COLO668 (cell line): ENCODE measurements at regions not wholly inside any gene's neighbourhood (a gene's known extent, or its start where the extent isn't known, plus 50 kb on each side); places are given as distances from the start of the nearest gene placed in this dataset.

ENCODE experiments used
- DNase-seq: peaks from one replicate; lab custom pipeline; 2025; ENCODE audit not compliant: unreplicated experiment; lab: John Stamatoyannopoulos, UW

DNA sequence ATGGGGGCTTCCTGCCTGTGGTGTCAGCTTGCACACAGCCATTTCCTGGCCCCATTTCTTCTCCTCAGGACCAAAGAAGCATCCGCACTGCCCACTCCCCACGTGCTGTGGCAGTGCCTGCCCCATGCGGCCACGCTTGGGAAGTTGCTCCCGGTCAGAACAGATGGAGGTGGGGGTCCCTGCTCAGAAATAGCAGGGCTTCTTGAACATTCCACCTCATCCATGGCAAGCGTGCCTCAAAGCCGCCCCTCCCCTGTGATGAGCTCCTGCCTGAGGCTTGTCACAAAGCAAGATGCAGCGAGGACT is 238.2 kb downstream of the SYK start:
- no peak for DNase-seq

DNA sequence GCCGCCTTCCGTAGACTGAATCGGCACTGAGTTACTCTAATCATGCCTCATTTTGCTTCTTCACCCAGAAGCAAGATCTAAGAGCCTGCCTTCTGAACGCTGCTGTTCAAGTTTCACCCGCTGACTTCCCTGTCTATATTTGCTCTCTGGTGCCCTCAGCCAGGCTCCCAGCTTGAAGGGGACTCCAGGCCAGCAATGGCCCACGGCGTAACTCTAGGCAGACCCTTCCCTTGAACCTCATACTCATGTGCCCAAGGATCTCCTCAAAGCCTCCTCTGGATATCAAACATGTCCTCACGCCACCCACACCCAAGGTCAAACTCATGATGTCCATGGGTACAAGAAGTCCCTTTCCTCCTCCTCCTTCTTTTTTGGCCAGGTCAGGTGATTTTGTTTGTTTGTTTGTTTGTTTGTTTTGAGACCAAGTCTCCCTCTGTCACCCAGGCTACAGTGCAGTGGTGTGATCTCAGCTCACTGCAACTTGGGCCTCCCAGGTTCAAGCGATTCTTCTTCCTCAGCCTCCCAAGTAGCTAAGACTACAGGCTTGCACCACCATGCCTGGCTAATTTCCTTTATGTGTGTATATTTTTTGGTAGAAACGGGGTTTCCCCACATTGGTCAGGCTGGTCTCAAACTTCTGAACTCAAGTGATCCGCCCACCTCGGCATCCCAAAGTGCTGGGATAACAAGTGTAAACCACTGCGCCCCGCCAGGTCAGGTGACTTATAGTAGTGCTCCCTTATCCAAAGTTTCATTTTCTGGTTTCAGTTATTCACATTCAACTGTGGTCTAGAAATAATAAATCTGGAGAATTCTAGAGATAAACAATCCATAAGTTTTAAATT is 239.0 kb downstream of the SYK start:
- no peak for DNase-seq

DNA sequence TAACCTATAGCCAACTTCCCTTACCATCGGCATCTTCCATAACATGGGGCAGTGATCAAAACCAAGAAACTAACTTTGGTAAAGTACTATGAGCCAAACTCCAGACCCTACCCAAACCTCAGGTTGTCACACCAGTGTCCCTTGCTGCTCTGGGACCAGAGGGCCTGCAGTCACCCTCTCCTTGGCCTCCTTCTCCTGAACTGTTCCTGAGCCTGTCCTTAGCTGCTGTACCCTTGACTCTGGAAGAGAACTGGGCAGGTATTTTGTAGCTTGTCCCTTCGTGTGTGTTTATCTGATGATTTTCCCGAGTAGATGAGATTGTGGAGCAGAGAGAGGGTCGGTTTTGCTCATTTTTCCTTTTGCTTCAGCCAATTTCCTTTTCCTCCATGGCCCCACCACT is 240.4 kb downstream of the SYK start:
- no peak for DNase-seq

DNA sequence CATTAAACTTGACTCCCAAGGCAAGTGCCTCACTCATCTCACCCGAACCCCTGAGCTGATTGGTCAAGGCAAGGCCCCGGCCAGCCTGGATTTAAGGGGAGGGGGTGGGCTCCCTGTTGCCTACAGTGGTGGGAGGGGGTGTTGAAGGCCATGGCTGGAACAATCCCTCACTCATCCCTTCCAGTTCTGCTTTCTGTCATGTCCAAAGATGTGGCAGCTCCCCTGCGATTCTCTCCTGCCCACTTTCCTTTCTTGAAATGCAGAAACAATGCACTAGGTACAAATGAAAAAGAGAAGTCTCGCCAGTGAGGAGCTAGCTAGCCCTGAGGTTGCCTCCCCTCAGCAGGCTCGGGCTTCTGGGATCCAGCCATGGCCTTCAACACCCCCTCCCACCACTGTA is 240.9 kb downstream of the SYK start:
- no peak for DNase-seq

DNA sequence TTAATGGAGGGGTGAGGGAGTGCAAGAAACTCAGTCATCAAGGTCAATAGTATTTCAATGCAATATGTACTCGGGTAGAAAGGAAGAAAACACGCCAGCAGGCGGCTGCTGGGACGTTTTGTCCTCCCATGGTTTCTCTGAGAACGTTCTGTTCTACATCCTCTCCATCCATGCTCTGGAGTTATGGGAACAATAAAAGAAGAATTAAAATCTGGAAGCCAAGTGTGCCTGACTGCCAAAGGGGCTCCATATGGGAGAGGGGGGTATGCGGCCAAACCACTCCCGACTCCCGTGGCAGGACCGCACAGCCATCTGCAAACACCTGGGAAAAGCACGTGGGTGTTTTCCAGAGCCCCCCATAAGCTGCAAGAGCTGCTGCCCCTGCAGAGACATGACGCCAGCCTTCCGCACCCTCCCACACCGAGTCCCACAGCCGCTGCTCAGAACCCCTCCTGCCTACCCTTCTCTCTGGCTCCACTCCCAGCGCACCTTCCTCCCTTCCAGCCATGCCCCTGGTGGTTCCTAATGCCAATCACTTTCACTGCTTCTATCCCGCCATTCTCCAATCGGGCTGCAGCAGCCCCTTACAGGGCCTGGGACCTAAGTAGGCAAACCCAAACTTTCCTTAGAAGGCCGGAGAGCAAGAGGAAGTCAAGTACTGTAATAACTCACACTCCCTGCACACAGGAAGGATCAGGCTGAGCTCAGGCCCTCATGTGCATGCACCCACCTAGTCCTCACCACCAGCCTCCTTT is 241.6 kb downstream of the SYK start:
- no peak for DNase-seq

DNA sequence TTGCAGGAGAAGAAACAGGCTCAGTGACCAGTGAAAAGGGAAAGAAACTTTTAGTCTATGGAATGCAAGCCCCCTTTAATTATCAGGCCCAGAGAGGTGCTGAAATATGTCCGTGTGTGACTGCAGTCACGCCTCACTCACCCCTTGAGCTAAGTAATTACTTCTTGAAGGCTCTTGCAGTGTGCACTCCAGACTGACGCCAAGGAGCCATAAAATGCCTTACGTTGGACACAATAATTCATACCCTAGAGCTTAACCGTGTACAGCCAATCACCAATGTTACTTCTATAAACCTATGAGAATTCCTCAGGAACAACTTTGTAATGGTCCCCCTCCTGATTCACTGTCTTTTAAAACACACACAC is 242.2 kb downstream of the SYK start:
- DNase-seq: no peak

DNA sequence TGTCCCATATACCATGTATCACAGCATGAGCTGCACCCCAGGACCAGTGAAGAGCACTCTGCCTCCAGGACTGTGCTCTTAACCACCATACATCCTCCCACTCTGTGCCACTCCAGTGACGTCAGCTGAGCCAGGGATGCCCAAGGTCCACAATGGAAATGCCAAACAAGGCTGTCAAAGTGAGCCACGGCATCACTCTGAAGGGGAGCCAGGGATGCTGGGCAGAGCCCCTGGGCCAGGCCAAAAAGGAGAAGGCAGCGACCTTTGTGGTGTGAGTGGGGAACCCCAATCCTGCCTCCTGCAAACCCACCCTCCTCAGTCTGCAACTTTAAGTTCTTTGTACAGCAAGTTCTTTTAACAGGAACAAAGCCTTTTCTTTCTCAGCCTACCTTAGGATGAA is 242.7 kb downstream of the SYK start:
- no peak for DNase-seq

DNA sequence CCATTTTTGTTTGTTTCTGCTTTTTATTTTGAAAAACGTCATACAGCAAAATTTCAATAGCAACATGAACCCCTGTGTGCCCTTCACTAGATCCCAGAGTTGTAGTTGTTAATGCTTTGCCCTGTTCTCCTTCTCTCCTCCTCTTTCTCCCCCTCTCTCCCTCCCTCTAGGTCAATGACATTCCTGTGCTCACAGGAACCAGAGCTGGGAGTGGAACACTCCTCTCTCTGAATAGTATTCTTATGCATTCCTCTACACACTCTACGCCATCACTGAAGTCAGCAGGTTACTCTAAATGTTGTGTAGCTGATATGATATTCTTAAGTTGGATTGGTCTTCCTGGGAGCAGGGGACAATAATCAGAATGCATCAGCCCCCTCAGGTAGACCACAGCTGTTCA is 243.4 kb downstream of the SYK start:
- DNase-seq: no peak

DNA sequence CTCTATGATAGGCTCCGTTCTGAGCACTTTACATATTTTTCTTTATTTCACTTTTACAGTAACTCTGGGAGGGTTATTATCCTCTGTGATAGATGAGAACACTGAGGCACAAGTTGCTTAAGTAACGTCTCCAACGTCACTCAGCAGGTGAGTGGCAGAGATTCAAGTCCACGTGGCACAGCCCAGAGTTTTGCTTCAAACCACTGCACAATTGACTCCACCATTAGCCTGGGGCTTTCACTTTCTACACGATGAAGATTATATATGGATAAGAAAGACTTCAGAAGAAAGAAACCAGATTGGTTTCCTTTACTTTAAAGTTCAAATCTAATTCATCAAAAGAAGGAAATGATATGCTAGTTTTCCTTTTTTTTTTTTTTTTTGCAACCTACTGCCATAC is 245.9 kb downstream of the SYK start:
- DNase-seq: no peak

DNA sequence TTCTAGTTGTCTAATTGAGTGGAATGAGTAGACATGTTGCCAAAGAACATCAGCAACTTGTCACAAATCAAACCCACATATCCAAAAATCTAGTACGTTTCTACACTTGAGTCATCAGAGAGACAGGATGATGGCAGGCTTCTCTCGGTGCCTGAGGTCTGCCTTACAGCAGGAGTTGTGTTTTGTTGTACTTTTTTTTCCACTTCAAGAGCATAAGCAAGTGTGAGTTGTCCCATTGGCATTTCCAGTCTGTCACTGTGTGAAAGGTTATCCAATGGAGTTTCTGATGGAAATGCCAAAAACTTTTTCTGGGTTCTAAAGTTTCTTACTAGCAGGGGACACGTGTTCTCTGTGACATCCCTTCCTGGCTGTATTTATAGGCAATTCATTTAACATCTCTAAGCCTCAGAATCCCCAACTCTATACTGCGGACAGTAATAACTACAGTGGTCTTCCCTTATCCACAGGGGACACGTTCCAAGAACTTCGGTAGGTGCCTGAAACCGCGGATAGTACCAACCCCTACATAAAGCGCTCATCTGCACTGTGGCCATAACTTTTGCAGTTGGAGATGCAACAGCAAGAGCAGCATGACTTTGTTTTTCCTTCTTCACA is 246.5 kb downstream of the SYK start:
- DNase-seq: no peak

DNA sequence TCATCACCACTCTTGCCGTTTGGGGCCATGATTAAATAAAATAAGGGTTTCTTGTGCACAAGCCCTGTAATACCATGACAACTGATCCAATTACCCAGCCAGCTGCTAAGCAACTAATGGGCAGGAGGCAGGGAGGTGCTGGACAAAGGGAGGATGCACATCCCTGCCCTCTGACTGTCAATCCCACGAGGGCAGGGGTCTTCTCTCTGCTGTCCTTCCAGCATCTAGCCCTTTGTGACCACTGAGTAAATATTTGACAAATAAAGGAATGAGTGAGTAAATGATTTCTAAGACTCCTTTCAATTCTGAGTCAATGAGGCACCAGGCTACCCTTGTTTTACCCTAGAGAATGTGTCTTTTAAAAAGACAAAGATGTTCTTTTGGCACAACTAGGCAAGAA is 247.1 kb downstream of the SYK start:
- DNase-seq: no peak

DNA sequence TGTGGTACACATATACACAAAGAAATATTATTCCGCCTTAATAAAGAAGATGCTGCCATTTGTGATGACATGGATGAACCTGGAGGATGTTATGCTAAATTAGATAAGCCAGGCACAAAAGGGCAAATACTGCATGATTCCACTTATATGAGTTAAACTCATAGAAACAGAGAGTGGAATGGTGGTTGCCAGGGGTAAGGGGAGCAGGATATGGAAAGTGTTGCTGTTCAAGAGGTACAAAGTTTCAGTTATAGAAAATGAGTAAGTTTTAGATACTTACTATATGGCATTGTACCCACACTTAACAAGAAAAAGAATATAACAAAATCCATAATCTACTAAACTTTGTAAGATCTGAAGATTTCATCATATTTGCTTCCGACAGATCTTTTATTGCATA is 252.2 kb downstream of the SYK start:
- no peak for DNase-seq

DNA sequence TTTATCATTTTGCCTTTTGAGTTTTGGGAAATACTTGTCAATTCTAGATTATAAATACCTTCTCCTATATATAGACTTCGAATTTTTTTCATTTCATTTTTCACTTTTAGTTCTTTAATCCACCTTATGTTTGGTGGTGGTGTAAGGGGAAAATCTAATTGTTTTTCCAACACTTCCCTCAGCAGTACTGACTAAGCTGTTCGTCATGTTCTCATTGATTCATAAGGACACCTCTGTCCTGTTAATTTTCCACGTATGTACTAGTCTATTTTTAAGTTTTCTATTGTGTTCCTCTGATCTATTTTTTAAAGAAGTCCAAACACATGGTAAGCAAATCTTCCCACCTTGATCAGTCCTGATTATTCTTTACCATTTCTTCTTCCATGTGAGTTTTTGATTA is 254.2 kb downstream of the SYK start:
- no peak for DNase-seq

DNA sequence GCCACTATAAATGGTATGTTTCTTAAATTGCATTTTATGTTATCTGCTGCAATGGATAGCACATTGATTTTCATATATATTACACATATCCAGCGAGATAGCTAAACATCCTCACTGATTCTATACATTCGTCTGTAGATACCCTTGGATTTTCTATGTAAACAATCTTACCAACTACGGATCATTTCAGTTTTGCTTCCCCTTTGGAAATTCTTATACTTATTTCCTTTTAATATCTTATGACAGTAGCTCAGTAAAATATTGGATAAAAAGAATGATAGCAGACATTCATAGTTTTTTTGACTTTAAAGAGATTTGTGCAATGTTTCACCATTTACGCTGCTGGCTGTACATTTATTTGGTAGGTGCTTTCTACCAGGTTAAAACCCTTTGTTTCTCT is 254.9 kb downstream of the SYK start:
- no peak for DNase-seq

DNA sequence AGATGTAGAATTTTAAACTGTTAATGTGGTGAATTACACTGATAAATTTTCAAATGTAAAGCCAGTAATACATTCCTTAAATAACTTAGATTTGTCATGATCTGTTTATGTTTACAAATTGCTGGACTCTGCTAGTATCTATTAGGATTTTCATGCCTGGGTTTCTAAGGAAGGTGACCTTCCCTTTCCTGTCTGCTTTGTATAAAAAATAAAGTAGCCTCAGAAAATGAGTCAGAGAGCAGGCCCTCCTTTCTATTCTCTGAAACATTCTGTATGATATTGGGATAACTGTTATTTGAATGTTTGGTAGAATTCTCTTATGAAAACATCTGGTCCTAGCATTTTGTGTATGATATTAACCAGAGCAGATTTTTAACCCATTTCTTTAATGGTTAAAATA is 255.3 kb downstream of the SYK start:
- no peak for DNase-seq

DNA sequence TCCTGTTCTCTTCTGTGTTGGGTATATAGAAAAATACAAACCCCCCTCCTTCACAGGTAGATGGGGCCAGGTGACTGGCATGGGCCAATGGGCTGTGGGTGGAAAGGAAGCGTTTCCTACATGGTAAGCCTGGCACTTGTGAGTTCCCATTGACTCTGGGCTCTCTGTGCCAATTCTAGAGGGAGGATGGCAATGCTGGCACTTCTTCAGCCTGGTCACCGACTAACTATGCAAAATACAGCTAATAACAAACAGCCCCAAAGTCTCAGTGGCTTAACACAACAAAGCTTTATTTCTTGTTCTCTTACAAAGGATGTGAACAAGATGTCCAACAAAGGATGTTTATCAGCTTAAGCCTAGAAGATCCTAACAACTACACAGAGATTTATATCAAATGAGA is 258.1 kb downstream of the SYK start:
- DNase-seq: no peak

DNA sequence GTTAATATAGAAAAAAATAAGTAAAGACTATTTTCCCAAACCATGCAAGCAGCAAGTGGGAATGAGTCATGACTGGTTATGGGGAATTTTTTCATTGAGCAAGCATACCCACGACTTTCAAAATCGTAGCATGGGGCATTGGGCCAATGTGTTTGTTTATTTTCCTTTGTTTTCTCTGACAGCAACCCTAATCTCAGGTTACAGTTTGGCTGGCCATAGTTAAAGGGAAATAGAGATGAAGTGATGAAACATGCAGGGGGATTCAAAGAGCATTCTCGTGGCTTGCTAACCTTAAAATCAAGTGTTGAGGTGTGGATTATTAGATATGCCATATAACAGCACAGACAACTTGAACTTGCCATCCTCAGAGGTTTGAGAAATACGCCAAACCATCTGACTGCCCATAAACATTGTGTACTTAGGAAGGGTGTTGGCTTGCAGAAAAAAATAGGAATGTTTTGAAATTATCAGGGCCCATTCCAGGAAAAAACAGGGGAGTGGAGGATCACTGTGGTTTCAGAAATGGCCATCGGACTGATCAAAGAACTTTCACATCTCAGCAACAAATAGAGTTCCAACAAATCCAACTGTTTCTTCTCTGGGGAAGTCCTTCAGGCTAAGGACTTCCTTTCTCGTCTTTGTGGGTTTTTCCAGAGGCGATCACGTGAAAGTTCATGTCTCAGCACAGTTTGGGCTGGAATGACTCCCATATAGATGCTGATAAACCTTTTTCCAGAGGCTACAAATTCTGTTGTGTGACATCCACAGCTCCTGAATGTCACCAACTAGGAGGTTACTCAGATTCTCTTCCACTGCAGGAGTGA is 259.1 kb downstream of the SYK start:
- peak; percentile 55 for DNase-seq

DNA sequence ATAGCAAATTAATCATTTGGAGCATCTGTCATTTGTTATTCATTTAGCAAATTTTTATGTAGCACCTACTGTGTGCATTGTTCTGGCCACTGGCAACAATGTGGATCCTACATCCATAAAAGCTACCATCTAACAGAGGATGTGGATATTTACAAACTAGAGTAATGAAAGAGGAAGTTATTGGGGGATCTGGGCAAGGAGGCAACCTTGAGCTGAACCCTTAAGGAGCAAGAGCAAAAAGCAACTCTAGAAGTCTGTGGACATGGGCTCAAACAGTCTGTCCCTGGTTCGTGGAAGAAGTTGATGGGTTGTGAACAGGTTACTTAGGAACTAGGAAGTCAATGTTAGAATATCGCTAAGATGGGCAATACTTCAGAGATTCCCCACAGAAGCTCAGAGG is 259.9 kb downstream of the SYK start:
- DNase-seq: no peak

DNA sequence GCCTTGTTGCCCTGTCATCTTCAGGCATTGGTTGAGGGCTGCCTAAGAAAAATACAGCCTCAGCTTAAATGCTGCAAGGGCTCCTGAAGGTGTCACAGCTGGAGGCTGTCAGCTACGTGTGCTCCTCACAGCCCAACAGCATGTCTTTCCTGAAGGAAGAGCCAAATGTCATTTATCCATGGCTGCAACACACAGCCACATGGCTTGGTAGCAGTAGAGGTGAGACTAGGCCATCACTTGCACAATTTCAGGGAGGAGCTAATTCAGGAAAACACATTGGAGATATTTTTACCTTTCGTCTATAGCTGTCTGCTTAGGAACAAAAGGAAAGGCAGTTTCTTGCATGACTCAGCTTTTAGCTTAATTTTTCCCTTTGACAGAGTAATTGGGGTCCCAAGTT is 260.7 kb downstream of the SYK start:
- no peak for DNase-seq

DNA sequence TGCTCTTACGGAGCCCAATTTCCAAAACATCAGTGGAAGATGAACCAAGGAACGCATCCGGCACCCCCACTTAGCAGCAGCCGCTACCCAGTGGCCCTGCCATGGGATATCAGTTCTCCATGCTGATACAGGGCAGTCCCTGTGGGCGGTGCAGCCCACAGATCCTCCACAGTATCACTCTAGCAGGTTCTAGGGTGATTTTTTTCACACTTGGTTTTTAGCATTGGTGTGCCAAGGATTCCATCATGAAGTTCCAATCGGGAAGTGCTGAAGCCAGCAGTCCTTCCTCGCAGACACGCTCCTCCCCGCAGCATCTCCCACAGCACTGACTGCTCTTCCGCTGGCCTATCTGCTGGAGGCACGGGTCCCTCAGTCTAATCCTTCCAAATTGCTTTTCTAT is 261.9 kb downstream of the SYK start:
- DNase-seq: no peak

DNA sequence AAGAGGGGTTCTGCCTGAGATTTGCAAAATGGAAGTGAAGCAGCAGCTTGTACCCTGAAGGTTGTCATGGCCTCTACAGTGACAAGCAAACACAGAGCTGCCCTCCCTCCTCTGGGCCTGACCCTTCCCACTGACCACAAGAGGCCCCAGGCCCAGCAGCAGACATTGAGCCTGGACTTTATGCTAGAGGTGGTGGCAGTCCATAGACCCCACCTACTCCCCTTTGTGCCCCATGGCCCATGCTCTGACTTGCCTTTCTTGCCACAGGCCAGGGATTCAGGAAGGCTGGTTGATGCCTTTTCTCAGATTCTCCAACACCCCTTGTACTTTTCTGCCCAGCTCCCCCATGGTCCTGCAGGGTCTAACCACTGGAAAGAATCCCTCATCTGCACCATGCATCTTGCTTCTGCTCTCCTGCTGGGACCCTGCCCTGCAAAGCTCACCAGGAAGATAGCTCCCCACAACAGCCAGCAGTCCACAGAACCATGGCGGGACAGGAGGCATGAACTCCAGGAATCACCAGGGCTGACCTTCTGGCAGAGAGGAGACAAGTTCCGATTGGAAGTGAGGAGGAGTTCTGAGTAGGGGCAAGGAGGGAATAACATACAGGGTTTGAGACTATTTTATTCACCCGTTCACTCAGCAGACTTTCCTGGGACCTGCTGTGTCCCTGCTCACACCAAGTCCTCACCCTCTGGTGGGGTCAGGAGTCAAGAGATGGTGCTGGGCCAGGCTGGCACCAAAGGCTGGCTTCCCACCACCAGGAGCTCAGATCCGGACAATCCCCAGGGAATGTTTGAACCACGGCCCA is 263.8 kb downstream of the SYK start:
- DNase-seq: no peak
